Fibroblast of the aortic adventitia (primary cell): ENCODE measurements at regions not wholly inside any gene's neighbourhood (a gene's known extent, or its start where the extent isn't known, plus 50 kb on each side); places are given as distances from the start of the nearest gene placed in this dataset.
A peak's percentile ranks its signal among the peaks of the same experiment; 100 is the strongest.

Source experiments
- DNase-seq: peaks from one replicate; pipeline ENCODE4 v3.0.0-alpha.2; 2010; ENCODE audit warnings: low read depth
- H3K4me3 ChIP-seq: 2 replicates; pipeline ENCODE4 v1.5.1; 2011; ENCODE audit warnings: low read depth, mild to moderate bottlenecking, control low read depth, low read length, moderate library complexity
- CTCF ChIP-seq: IDR thresholded peaks from 2 replicates; pipeline ENCODE4 v1.5.1; 2011; ENCODE audit warnings: mild to moderate bottlenecking, low read length, control low read depth, inconsistent platforms; ENCODE audit not compliant: insufficient read depth

DNA sequence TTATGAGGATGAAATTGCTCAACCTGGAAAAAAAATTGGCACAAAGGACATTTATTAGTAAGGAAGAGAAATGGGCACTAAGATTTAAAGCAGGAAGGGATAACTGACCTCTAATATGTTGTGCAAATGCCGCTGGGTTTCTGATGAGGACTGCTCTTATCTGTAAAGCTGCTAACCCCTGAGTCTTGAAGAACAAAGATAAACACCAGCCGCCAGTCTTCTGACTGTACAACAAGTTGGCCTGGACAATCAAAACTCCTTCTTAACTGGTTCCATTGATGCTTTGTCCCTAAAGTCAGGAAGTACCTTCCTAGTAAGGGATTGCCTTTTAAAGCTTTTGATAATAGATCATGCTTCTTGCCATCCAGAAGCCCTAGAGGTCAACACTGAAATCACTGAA, 301.8 kb downstream of the TRIB2 start:
- TF ChIP-seq CTCF, result no peak
- DNase-seq, result no peak
- H3K4me3 ChIP-seq, result no peak overlapping the region

GRCh38 chr2:13019781-13020180, 303.0 kb downstream of the TRIB2 start:
- no peak for TF ChIP-seq CTCF

DNA sequence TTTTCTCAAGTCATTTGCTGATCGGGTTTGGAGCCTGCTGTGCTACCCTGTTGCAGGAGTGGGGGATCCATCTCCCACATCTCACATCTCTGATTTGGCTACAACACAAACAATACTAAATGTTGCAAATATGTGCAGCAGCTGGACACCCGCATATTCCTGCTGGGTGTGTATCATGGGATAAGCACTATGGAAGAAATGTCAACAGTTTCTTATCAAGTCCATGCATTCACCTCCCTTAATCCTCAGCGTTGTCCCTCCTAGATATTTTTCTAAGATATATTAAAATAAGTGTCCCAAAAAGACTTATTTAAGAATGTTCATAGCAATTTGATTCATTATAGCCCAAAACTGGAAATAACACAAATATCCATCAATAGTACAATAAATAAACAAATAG, 303.7 kb downstream of the TRIB2 start:
- no peak overlapping the region for H3K4me3 ChIP-seq
- no peak for DNase-seq
- TF ChIP-seq CTCF, result no peak

More at GRCh38 chr2:13019781-13020180, 303.0 kb downstream of the TRIB2 start:
- DNase-seq, result no peak
- no peak overlapping the region for H3K4me3 ChIP-seq

- peak; percentile 11 for DNase-seq
- TF ChIP-seq CTCF, result no peak
- H3K4me3 ChIP-seq, result no peak overlapping the region
Measured at GRCh38 chr2:13021470-13021957, 304.8 kb downstream of the TRIB2 start.

- no peak overlapping the region for H3K4me3 ChIP-seq
- no peak for TF ChIP-seq CTCF
- DNase-seq, result no peak
Measured at GRCh38 chr2:13030606-13031005, 313.9 kb downstream of the TRIB2 start.

- TF ChIP-seq CTCF, result no peak
- no peak overlapping the region for H3K4me3 ChIP-seq
- no peak for DNase-seq
Measured at GRCh38 chr2:13034861-13035260, 318.1 kb downstream of the TRIB2 start.

GRCh38 chr2:13035866-13036265, 319.1 kb downstream of the TRIB2 start:
- no peak for TF ChIP-seq CTCF
- no peak for DNase-seq
- no peak overlapping the region for H3K4me3 ChIP-seq
